Stomach (tissue), 4 donors: ENCODE measurements at regions not wholly inside any gene's neighbourhood (a gene's known extent, or its start where the extent isn't known, plus 50 kb on each side); places are given as distances from the start of the nearest gene placed in this dataset.

Source experiments
- CTCF ChIP-seq, 7 experiments: fragments of 450-650 bp in 4 of 7; fragments of 200-600 bp in 3 of 7; sonication (generic) in 3 of 7; IDR thresholded peaks; one replicate each; pipeline ENCODE4 v1.5.1; 2016 to 2019; ENCODE audit warnings: antibody characterized with exemption in 7 of 7, control low read depth in 2 of 7, mild to moderate bottlenecking in 1 of 7
- EP300 ChIP-seq: sonication (generic); formaldehyde crosslinking; IDR thresholded peaks from one replicate; pipeline ENCODE4 v1.6.1; 2017; ENCODE audit warnings: antibody characterized with exemption
- POLR2AphosphoS5 ChIP-seq, 3 donors: sonication (generic); formaldehyde crosslinking; IDR thresholded peaks; one replicate each; pipeline ENCODE4 v1.6.1; 2016; ENCODE audit warnings: antibody characterized with exemption in 3 of 3

- TF ChIP-seq EP300 (no peak), CTCF (IDR thresholded peaks at IDR 0.05) (no peak), POLR2AphosphoS5 (IDR thresholded peaks at IDR 0.05) (no peak)
Measured at GRCh38 chr4:122083989-122084388, 68.1 kb upstream of the BLTP1 start.
